IPS DF 6.9 (cell line): ENCODE measurements at regions not wholly inside any gene's neighbourhood (a gene's known extent, or its start where the extent isn't known, plus 50 kb on each side); places are given as distances from the start of the nearest gene placed in this dataset.

ENCODE experiments used
- DNase-seq: peaks from one replicate; pipeline ENCODE4 v3.0.0-alpha.2; 2013; ENCODE audit warnings: low read depth, low spot score
- H3K27ac ChIP-seq: one replicate; pipeline ENCODE4 v1.5.1; 2013; ENCODE audit warnings: low read length, control low read depth
- H3K27me3 ChIP-seq: 2 replicates; pipeline ENCODE4 v1.6.1; 2013; ENCODE audit warnings: mild to moderate bottlenecking, low read length; ENCODE audit not compliant: control insufficient read depth, insufficient read depth
- H3K36me3 ChIP-seq: 2 replicates; pipeline ENCODE4 v1.6.1; 2013; ENCODE audit warnings: low read length; ENCODE audit not compliant: control insufficient read depth, insufficient read depth
- H3K4me1 ChIP-seq: 2 replicates; pipeline ENCODE4 v1.6.1; 2013; ENCODE audit warnings: low read length; ENCODE audit not compliant: control insufficient read depth, insufficient read depth
- H3K4me3 ChIP-seq: 2 replicates; pipeline ENCODE4 v1.5.1; 2013; ENCODE audit warnings: mild to moderate bottlenecking, low read length
- H3K9me3 ChIP-seq: 2 replicates; pipeline ENCODE4 v1.6.1; 2013; ENCODE audit warnings: low read length, inconsistent platforms; ENCODE audit not compliant: control insufficient read depth, insufficient read depth
- WGBS: extraction: QIAGEN DNeasy Blood & Tissue Kit; methylation state at CpG from one replicate; pipeline ENCODE4 v1.1.7; 2013; ENCODE audit warnings: mixed read lengths, missing lambda C conversion rate; ENCODE audit not compliant: insufficient read length, insufficient coverage; 5-methylcytosine and 5-hydroxymethylcytosine counted together

GRCh38 chr12:68505970-68506369 lies 104.7 kb upstream of the RAP1B start:
- Histone ChIP-seq H3K9me3 (no peaks in the 10 kb centered on the region), H3K36me3 (no peaks in the 10 kb centered on the region), H3K4me1 (no peaks in the 10 kb centered on the region), H3K27ac (no peak overlapping the region), H3K27me3 (no peaks in the 10 kb centered on the region), H3K4me3 (no peak overlapping the region)
- DNase-seq: no peak
- no CpG with 5 or more reads among the region's 1 CpG for WGBS

DNA sequence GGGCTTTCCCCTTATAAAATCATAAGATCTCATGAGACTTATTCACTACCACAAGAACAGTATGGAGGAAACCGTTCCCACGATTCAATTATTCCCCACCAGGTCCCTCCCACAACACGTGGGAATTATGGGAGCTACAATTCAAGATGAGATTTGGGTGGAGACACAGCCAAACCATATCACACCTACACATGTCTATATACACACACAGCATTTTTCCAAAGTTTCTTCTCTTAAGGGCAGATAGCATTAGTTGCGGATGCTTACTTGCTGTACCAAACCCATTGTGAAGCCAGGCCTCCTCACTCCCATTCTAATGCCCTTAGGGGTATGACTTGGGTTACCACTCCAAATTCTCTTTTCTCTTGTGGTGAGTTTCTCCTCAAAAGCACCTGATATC lies 104.1 kb upstream of the RAP1B start:
- Histone ChIP-seq H3K27ac (no peak overlapping the region), H3K4me1 (no peaks in the 10 kb centered on the region), H3K9me3 (no peaks in the 10 kb centered on the region), H3K36me3 (no peaks in the 10 kb centered on the region), H3K27me3 (no peaks in the 10 kb centered on the region), H3K4me3 (no peak overlapping the region)
- DNase-seq: no peak
- WGBS: no CpG with 5 or more reads among the region's 4 CpGs

- no peaks in the 10 kb centered on the region for H3K4me1 ChIP-seq
- H3K4me3 ChIP-seq: no peak overlapping the region
- no peak overlapping the region for H3K27ac ChIP-seq
- DNase-seq: no peak
- H3K27me3 ChIP-seq: no peaks in the 10 kb centered on the region
- H3K9me3 ChIP-seq: no peaks in the 10 kb centered on the region
- no peaks in the 10 kb centered on the region for H3K36me3 ChIP-seq
- WGBS: no CpG with 5 or more reads among the region's 3 CpGs
Observed at GRCh38 chr12:68507657-68508056, 103.0 kb upstream of the RAP1B start.

- Histone ChIP-seq H3K27ac (no peak overlapping the region), H3K9me3 (no peaks in the 10 kb centered on the region), H3K27me3 (no peaks in the 10 kb centered on the region), H3K4me1 (no peaks in the 10 kb centered on the region), H3K36me3 (no peaks in the 10 kb centered on the region), H3K4me3 (no peak overlapping the region)
- DNase-seq: no peak
- WGBS: no CpG with 5 or more reads among the region's 2 CpGs
Observed at GRCh38 chr12:68508576-68508975, 102.1 kb upstream of the RAP1B start.

DNA sequence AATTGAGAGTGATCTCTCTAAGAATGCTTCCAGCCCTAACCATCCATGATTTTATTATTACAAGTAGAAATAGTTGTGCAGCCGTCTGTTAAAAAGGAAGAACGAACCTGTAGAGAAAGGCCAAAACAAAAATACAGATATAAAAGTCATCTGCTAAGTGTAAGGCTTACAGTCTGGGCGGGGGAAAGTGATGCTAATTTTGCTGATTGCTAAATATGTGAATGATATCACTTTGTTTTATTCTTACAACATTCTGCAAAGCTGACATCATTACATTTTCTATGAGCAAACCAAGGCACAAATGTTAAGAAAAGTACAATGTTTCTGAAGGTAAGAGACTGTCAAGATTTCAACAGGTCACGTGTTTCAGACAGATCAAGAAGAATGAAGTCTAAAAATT lies 101.5 kb upstream of the RAP1B start:
- H3K27me3 ChIP-seq: no peaks in the 10 kb centered on the region
- no peak overlapping the region for H3K27ac ChIP-seq
- H3K36me3 ChIP-seq: no peaks in the 10 kb centered on the region
- WGBS: no CpG with 5 or more reads among the region's 4 CpGs
- H3K4me1 ChIP-seq: no peaks in the 10 kb centered on the region
- H3K9me3 ChIP-seq: no peaks in the 10 kb centered on the region
- no peak overlapping the region for H3K4me3 ChIP-seq
- no peak for DNase-seq

- no peak overlapping the region for H3K27ac ChIP-seq
- H3K4me1 ChIP-seq: no peaks in the 10 kb centered on the region
- WGBS: no CpG with 5 or more reads among the region's 1 CpG
- no peaks in the 10 kb centered on the region for H3K27me3 ChIP-seq
- H3K9me3 ChIP-seq: no peaks in the 10 kb centered on the region
- no peak for DNase-seq
- no peak overlapping the region for H3K4me3 ChIP-seq
- no peaks in the 10 kb centered on the region for H3K36me3 ChIP-seq
Observed at GRCh38 chr12:68510397-68510796, 100.3 kb upstream of the RAP1B start.

- Histone ChIP-seq H3K27me3 (no peaks in the 10 kb centered on the region), H3K36me3 (no peaks in the 10 kb centered on the region), H3K9me3 (no peaks in the 10 kb centered on the region), H3K4me3 (no peak overlapping the region), H3K4me1 (no peaks in the 10 kb centered on the region), H3K27ac (no peak overlapping the region)
- no peak for DNase-seq
- WGBS: no CpG with 5 or more reads among the region's 3 CpGs
Observed at GRCh38 chr12:68514807-68515411, 95.8 kb upstream of the RAP1B start.

GRCh38 chr12:68515793-68516192 lies 94.9 kb upstream of the RAP1B start:
- Histone ChIP-seq H3K4me3 (no peak overlapping the region), H3K36me3 (no peaks in the 10 kb centered on the region), H3K4me1 (no peaks in the 10 kb centered on the region), H3K27me3 (no peaks in the 10 kb centered on the region), H3K9me3 (no peaks in the 10 kb centered on the region), H3K27ac (no peak overlapping the region)
- WGBS: no CpG with 5 or more reads among the region's 2 CpGs
- DNase-seq: no peak

DNA sequence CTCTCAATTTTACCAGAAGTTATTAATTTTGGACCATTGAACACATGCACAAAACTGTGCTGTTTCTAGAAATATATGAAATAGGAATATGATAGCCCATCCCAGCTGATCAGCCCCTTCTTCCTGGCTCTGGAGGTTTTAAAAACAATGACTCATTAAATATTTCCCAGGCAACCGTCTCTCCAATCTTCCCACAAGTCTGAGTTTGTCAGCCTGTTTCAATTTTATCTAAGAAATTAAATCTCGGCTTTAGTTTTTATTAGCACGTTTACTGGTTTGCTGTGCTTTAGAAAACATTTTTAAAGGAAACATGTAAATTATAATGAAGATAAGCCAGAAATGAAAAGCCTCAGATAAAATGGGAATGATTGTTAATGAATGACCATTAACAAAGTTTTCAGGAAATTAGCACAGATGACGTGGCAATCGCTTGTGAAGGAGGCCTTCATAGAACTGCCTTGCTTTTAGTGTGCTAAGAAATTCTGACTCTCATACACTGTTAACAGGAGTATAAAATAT lies 89.3 kb upstream of the RAP1B start:
- no CpG with 5 or more reads among the region's 5 CpGs for WGBS
- H3K27ac ChIP-seq: no peak overlapping the region
- H3K9me3 ChIP-seq: no peaks in the 10 kb centered on the region
- no peak for DNase-seq
- no peak overlapping the region for H3K4me3 ChIP-seq
- H3K4me1 ChIP-seq: no peaks in the 10 kb centered on the region
- no peaks in the 10 kb centered on the region for H3K27me3 ChIP-seq
- H3K36me3 ChIP-seq: no peaks in the 10 kb centered on the region

DNA sequence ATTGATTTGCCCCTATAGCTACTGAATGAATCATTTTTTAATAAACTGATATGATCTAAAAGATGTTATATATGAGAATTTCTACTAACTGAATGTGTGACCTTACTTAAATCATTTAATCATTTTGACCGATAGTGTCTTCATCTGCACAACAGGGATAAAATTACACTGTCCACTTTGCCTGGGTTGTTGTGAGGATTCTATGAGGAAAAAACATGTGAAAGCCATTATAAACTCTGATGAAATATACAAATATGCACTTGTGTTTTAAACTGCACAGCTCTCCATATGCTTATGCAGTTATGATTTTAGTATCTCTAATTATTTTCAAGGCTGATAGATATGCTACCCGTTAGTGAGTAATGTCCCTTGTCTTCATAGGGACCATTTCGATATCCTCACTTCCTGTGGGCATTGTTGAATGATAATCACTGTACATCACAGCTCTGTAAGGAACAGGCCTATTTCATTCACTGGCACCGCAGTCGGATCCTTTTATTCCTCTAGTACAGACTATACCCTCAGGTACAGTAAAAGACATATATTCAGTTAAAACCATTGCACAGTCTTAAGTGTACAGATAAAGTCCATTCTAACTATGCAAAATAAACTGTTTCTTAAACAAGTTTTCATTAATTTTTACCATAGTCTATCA lies 88.7 kb upstream of the RAP1B start:
- H3K4me3 ChIP-seq: no peak overlapping the region
- WGBS: no CpG with 5 or more reads among the region's 5 CpGs

DNA sequence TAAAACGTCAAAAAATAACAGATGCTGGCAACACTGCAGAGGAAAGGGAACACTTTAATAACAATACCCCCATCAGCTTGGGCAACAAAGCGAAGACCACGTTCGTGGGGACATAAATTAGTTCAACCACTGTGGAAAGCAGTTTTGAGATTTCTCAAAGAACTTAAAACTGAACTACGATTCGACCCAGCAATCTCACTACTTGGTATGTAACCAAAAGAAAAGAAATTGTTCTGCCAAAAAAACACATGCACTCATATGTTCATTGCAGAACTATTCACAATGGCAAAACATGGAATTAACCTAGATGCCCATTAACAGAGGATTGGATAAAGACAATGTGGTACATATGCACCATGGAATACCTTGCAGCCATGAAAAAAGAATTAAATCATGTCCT lies 81.2 kb upstream of the RAP1B start:
- DNase-seq: no peak
- Histone ChIP-seq H3K4me1 (no peaks in the 10 kb centered on the region), H3K27ac (no peak overlapping the region), H3K27me3 (no peaks in the 10 kb centered on the region), H3K36me3 (no peaks in the 10 kb centered on the region), H3K4me3 (no peak overlapping the region), H3K9me3 (no peaks in the 10 kb centered on the region)
- WGBS: no CpG with 5 or more reads among the region's 6 CpGs

More for the DNA sequence above, 88.7 kb upstream of the RAP1B start:
- DNase-seq: no peak
- Histone ChIP-seq H3K27me3 (no peaks in the 10 kb centered on the region), H3K4me1 (no peaks in the 10 kb centered on the region), H3K9me3 (no peaks in the 10 kb centered on the region), H3K36me3 (no peaks in the 10 kb centered on the region), H3K27ac (no peak overlapping the region)
